ENCODE measurements at regions not wholly inside any gene's neighbourhood (a gene's known extent, or its start where the extent isn't known, plus 50 kb on each side); places are given as distances from the start of the nearest gene placed in this dataset.

GRCh38 chr20:52275181-52275691, 83.7 kb upstream of the ZFP64 start:
- Histone ChIP-seq H3K36me3 (ENCODE audit: control insufficient read depth, insufficient read depth, low read length) (no peaks in the 10 kb centered on the region), H3K27ac (ENCODE audit: insufficient read depth, low read length, poor library complexity, severe bottlenecking) (no peak overlapping the region), H3K9me3 (ENCODE audit: control insufficient read depth, low read length) (no peaks in the 10 kb centered on the region), H3K4me1 (ENCODE audit: control insufficient read depth, insufficient read depth, low read length, poor library complexity, severe bottlenecking) (no peaks in the 10 kb centered on the region), H3K27me3 (replicated peaks; ENCODE audit: control insufficient read depth, insufficient read depth, low read length, poor library complexity, severe bottlenecking) (no peaks in the 10 kb centered on the region), H3K4me3 (ENCODE audit: insufficient read depth, low read depth, low read length, poor library complexity, severe bottlenecking) (no peak overlapping the region)
- no peak for DNase-seq

GRCh38 chr20:52270696-52271095, 79.1 kb upstream of the ZFP64 start:
- DNase-seq: no peak
- Histone ChIP-seq H3K4me3 (ENCODE audit: insufficient read depth, low read depth, low read length, poor library complexity, severe bottlenecking) (no peak overlapping the region), H3K4me1 (ENCODE audit: control insufficient read depth, insufficient read depth, low read length, poor library complexity, severe bottlenecking) (no peaks in the 10 kb centered on the region), H3K27me3 (replicated peaks; ENCODE audit: control insufficient read depth, insufficient read depth, low read length, poor library complexity, severe bottlenecking) (no peaks in the 10 kb centered on the region), H3K27ac (ENCODE audit: insufficient read depth, low read length, poor library complexity, severe bottlenecking) (no peak overlapping the region), H3K9me3 (ENCODE audit: control insufficient read depth, low read length) (no peaks in the 10 kb centered on the region), H3K36me3 (ENCODE audit: control insufficient read depth, insufficient read depth, low read length) (no peaks in the 10 kb centered on the region)

- no peak overlapping the region for H3K4me3 ChIP-seq (ENCODE audit: insufficient read depth, low read depth, low read length, poor library complexity, severe bottlenecking)
- no peaks in the 10 kb centered on the region for H3K9me3 ChIP-seq (ENCODE audit: control insufficient read depth, low read length)
- no peaks in the 10 kb centered on the region for H3K4me1 ChIP-seq (ENCODE audit: control insufficient read depth, insufficient read depth, low read length, poor library complexity, severe bottlenecking)
- no peak overlapping the region for H3K27ac ChIP-seq (ENCODE audit: insufficient read depth, low read length, poor library complexity, severe bottlenecking)
- no peaks in the 10 kb centered on the region for H3K27me3 ChIP-seq (replicated peaks; ENCODE audit: control insufficient read depth, insufficient read depth, low read length, poor library complexity, severe bottlenecking)
- H3K36me3 ChIP-seq (ENCODE audit: control insufficient read depth, insufficient read depth, low read length): no peaks in the 10 kb centered on the region
- no peak for DNase-seq
These were observed 78.5 kb upstream of the ZFP64 start for GRCh38 chr20:52270001-52270606.

DNA sequence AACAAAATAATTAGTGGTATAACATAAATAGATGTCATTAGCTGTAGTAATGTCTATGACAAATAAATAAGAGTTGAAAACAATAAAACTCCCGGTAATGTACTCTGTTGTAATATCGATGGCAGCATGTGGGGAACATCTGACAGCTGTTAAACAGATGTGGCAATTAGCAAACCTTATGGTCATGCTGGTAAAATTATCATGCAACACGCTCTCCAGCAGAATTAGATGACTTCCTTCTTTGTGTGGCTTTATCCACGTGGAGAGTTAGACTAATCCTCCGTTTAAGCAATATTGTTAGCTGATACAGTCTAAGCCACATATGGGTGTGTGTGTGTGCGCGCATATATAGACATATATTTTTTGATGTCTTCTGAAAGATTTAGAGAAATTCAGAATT, 77.7 kb upstream of the ZFP64 start:
- DNase-seq: no peak
- no peaks in the 10 kb centered on the region for H3K27me3 ChIP-seq (replicated peaks; ENCODE audit: control insufficient read depth, insufficient read depth, low read length, poor library complexity, severe bottlenecking)

GRCh38 chr20:52268184-52268749, 76.7 kb upstream of the ZFP64 start:
- Histone ChIP-seq H3K4me3 (ENCODE audit: insufficient read depth, low read depth, low read length, poor library complexity, severe bottlenecking) (no peak overlapping the region), H3K27ac (ENCODE audit: insufficient read depth, low read length, poor library complexity, severe bottlenecking) (no peak overlapping the region), H3K27me3 (replicated peaks; ENCODE audit: control insufficient read depth, insufficient read depth, low read length, poor library complexity, severe bottlenecking) (no peaks in the 10 kb centered on the region), H3K4me1 (ENCODE audit: control insufficient read depth, insufficient read depth, low read length, poor library complexity, severe bottlenecking) (no peaks in the 10 kb centered on the region), H3K36me3 (ENCODE audit: control insufficient read depth, insufficient read depth, low read length) (no peaks in the 10 kb centered on the region), H3K9me3 (ENCODE audit: control insufficient read depth, low read length) (no peaks in the 10 kb centered on the region)
- no peak for DNase-seq

More for the DNA sequence above, 77.7 kb upstream of the ZFP64 start:
- no peak overlapping the region for H3K27ac ChIP-seq (ENCODE audit: insufficient read depth, low read length, poor library complexity, severe bottlenecking)
- no peaks in the 10 kb centered on the region for H3K36me3 ChIP-seq (ENCODE audit: control insufficient read depth, insufficient read depth, low read length)
- no peaks in the 10 kb centered on the region for H3K9me3 ChIP-seq (ENCODE audit: control insufficient read depth, low read length)
- H3K4me1 ChIP-seq (ENCODE audit: control insufficient read depth, insufficient read depth, low read length, poor library complexity, severe bottlenecking): no peaks in the 10 kb centered on the region
- no peak overlapping the region for H3K4me3 ChIP-seq (ENCODE audit: insufficient read depth, low read depth, low read length, poor library complexity, severe bottlenecking)

- DNase-seq: no peak
- H3K4me3 ChIP-seq (ENCODE audit: insufficient read depth, low read depth, low read length, poor library complexity, severe bottlenecking): no peak overlapping the region
- no peaks in the 10 kb centered on the region for H3K36me3 ChIP-seq (ENCODE audit: control insufficient read depth, insufficient read depth, low read length)
- no peaks in the 10 kb centered on the region for H3K4me1 ChIP-seq (ENCODE audit: control insufficient read depth, insufficient read depth, low read length, poor library complexity, severe bottlenecking)
- H3K9me3 ChIP-seq (ENCODE audit: control insufficient read depth, low read length): no peaks in the 10 kb centered on the region
- H3K27me3 ChIP-seq (replicated peaks; ENCODE audit: control insufficient read depth, insufficient read depth, low read length, poor library complexity, severe bottlenecking): no peaks in the 10 kb centered on the region
- no peak overlapping the region for H3K27ac ChIP-seq (ENCODE audit: insufficient read depth, low read length, poor library complexity, severe bottlenecking)
These were observed 75.8 kb upstream of the ZFP64 start for GRCh38 chr20:52267418-52267817.

DNA sequence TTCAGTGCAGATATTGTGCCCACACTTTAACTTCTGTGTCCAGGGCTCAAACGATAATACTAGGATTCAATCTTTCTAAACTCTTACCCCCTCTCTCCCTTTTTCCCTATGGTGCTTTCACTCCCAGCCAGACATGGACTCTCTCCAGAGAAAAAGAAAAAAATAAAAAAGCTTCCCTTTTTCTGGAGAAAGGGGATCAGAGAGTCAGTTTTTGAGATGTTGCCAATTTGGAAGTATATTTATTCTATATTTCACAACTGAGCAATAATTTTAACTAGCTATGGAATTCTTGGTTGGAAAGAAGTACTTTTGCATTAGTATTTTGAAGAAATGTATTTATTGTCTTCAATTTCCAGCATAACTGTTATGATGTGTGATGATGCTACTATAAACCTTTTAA, 72.2 kb upstream of the ZFP64 start:
- Histone ChIP-seq H3K27me3 (replicated peaks; ENCODE audit: control insufficient read depth, insufficient read depth, low read length, poor library complexity, severe bottlenecking) (no peaks in the 10 kb centered on the region), H3K9me3 (ENCODE audit: control insufficient read depth, low read length) (no peaks in the 10 kb centered on the region), H3K27ac (ENCODE audit: insufficient read depth, low read length, poor library complexity, severe bottlenecking) (no peak overlapping the region), H3K36me3 (ENCODE audit: control insufficient read depth, insufficient read depth, low read length) (no peaks in the 10 kb centered on the region), H3K4me1 (ENCODE audit: control insufficient read depth, insufficient read depth, low read length, poor library complexity, severe bottlenecking) (no peaks in the 10 kb centered on the region), H3K4me3 (ENCODE audit: insufficient read depth, low read depth, low read length, poor library complexity, severe bottlenecking) (no peak overlapping the region)
- DNase-seq: no peak

DNA sequence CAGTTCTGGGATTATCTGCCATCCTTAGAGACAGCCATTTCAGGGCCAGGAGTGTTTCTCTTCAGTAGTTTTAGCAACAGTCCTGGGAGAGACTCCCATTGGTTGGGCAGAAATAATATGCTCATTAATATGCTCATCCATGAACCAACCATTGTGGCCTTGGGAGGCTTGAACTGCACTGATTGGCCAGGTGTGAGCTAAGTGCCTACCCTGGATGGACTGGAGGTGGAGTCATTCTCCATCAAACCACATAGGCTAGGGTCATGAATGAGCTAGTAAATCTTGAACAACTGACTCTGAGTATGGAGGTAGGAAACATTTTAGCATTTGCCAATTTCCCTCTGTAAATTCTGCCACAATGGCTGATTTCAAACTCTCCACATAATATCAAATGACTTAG, 70.2 kb upstream of the ZFP64 start:
- Histone ChIP-seq H3K27me3 (replicated peaks; ENCODE audit: control insufficient read depth, insufficient read depth, low read length, poor library complexity, severe bottlenecking) (no peaks in the 10 kb centered on the region), H3K9me3 (ENCODE audit: control insufficient read depth, low read length) (no peaks in the 10 kb centered on the region), H3K4me1 (ENCODE audit: control insufficient read depth, insufficient read depth, low read length, poor library complexity, severe bottlenecking) (no peaks in the 10 kb centered on the region), H3K36me3 (ENCODE audit: control insufficient read depth, insufficient read depth, low read length) (no peaks in the 10 kb centered on the region), H3K4me3 (ENCODE audit: insufficient read depth, low read depth, low read length, poor library complexity, severe bottlenecking) (no peak overlapping the region), H3K27ac (ENCODE audit: insufficient read depth, low read length, poor library complexity, severe bottlenecking) (no peak overlapping the region)
- no peak for DNase-seq

DNA sequence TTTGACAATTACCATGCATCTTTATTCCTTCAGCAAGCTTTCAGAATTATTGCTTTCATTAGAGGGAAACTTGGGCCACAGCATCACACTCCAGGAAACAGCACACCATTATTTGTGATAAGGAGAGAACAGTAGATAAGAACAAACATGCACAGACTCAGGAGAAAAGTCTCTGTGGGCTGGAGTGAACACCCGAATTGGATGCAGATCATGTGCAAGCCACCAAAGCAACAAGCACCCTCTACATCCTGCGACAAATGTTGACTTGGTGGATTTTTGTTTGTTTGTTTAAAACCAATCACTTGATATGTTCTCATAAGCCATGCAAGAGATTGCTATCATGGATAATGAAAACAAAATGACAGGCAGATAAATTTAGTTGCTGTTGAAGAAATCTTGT, 67.7 kb upstream of the ZFP64 start:
- H3K27ac ChIP-seq (ENCODE audit: insufficient read depth, low read length, poor library complexity, severe bottlenecking): no peak overlapping the region
- no peaks in the 10 kb centered on the region for H3K36me3 ChIP-seq (ENCODE audit: control insufficient read depth, insufficient read depth, low read length)
- DNase-seq: no peak
- H3K4me3 ChIP-seq (ENCODE audit: insufficient read depth, low read depth, low read length, poor library complexity, severe bottlenecking): no peak overlapping the region
- no peaks in the 10 kb centered on the region for H3K27me3 ChIP-seq (replicated peaks; ENCODE audit: control insufficient read depth, insufficient read depth, low read length, poor library complexity, severe bottlenecking)
- no peaks in the 10 kb centered on the region for H3K4me1 ChIP-seq (ENCODE audit: control insufficient read depth, insufficient read depth, low read length, poor library complexity, severe bottlenecking)
- H3K9me3 ChIP-seq (ENCODE audit: control insufficient read depth, low read length): no peaks in the 10 kb centered on the region

GRCh38 chr20:52256454-52256853, 64.9 kb upstream of the ZFP64 start:
- Histone ChIP-seq H3K4me1 (ENCODE audit: control insufficient read depth, insufficient read depth, low read length, poor library complexity, severe bottlenecking) (no peaks in the 10 kb centered on the region), H3K4me3 (ENCODE audit: insufficient read depth, low read depth, low read length, poor library complexity, severe bottlenecking) (no peak overlapping the region), H3K9me3 (ENCODE audit: control insufficient read depth, low read length) (no peaks in the 10 kb centered on the region), H3K36me3 (ENCODE audit: control insufficient read depth, insufficient read depth, low read length) (no peaks in the 10 kb centered on the region), H3K27me3 (replicated peaks; ENCODE audit: control insufficient read depth, insufficient read depth, low read length, poor library complexity, severe bottlenecking) (no peaks in the 10 kb centered on the region), H3K27ac (ENCODE audit: insufficient read depth, low read length, poor library complexity, severe bottlenecking) (no peak overlapping the region)
- no peak for DNase-seq
